HK-2 (cell line): ENCODE measurements at regions not wholly inside any gene's neighbourhood (a gene's known extent, or its start where the extent isn't known, plus 50 kb on each side); places are given as distances from the start of the nearest gene placed in this dataset.

Experiments
- DNase-seq: peaks from one replicate; pipeline ENCODE4 v3.0.0-alpha.2; 2018; ENCODE audit not compliant: unreplicated experiment

DNA sequence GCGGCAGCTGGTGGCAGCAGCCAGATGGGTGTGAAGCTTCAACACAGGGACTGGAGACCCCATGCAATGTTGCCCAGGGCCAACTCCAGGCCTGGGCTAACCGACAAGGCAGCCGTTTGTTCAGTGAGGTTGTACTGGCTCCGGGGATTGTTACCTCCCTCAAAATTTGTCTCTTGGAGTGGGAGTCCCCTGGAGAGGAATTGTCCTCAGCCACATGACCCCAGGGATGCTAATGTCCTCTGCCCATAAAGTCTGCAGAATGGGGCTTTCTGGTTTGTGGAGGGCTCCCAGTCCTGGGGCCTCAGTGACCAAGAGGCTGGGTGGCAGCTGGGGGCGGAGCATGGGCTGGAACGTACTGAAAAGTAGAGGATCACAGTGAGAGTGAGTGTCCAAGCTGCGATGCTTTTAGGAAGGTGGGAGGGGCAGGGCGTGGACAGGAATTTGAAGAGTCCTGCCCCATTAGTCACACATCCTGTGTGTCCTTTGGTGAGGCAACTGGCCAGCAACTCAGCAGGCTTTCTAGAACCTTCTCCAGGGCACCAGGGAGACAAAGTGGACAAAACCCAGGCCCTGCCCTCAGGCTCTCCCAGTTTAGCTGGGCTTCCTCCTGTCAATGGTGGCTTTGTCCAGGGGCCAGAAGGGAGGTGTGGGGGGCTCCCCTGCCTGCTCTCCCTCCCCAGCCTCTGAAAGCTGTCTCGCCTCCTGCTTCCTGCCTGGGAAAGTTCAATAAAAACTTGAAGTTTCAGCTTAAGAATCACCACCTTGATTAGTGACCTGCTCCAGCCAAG, 114.0 kb downstream of the NSG2 start:
- DNase-seq: no peak

DNA sequence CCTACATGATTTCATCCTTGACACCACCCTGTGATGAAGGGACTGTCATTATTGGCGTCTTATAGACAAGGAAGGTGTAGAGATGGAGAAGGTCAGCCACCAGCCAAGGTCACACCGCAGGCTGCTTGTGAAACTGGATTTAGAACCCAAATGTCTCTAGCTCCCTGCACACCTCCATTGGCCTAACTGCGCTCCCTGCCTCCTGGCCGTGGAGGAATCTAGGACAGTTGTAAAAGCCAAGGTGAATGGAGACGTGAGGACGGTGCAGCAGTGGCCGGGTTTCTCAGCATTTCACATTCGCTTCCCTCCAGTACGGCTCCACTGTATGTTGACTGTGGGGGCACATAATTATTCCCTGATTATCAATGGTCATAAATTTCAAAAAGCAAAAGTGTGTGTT, 119.9 kb downstream of the NSG2 start:
- no peak for DNase-seq

DNA sequence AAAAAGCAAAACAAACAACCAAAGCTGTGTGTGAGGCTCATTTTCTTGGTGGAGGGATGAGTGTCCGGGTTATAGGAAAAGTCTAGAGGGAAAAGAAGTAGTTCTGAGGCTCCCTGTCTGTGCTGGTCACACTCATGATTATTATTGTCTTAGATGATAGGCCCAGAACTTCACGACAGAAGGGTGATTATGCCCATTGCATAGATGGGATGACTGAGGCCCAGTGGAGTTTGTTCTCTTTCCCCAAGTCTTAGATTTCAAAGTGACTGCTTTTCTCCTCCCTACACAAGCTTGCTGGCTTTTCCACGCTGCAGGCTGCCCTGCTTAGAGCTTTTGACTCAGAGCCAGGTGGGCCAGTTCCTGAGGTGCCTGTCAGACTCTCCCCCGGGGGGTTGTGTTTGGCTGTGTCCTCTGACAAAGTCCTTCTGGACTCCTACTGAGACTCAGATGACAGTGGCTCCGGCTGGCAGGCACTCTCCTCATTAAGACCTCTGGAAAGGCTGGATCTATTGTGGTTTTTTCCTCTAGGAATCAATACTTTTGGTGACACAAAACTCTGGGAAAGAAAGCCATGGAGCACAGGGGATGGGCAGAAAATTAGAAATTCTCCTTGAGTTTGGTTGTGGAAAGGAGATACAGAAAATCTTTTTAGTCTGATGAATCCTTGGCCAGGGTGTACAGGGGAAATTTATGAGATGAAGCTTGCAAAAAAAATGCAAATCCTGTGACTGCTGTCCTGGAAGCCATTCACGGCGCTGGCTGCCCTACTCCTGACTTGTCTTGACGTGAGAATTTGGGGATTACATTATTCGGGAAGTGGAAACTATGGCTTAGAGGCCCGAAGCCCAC, 120.9 kb downstream of the NSG2 start:
- DNase-seq: no peak

DNA sequence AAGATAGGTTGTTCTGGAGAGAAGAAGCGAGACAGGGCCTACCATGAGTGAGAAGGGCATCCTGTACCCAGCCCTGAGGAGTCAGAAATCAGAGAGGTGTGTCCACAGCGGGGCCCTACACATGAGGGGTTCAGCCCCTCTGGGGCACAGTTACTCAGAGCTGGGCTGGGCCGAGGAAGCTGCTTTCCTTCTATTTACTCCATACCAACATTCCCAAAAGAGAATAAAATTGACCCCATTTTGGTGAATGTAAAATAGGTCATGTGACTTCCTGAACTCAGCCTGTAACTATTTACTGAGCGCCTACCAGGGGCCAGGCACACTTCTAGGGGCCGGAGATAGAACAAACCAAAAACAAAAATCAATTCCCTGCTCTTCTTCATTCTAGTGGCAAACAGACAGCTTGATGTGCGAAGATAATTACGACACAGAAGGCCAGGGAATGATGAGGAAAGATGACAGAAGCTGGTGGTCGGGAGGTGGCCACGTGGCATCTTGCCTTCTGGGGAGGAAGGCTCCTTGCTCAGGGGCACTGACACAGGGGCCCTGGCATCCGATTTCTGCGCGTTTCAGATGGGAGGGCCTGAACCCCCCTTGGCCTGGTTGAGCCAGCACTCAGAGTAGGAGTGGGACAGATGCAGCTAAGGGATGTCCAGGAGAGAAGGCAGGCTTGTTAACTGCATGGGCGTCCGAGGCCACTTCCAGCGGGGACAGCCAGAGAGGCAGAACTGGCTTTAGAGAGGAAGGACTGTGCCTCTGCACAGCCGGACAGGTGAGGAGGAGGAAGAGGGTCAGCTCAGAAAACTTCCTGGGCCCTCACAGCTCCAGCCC, 121.8 kb downstream of the NSG2 start:
- DNase-seq: no peak

DNA sequence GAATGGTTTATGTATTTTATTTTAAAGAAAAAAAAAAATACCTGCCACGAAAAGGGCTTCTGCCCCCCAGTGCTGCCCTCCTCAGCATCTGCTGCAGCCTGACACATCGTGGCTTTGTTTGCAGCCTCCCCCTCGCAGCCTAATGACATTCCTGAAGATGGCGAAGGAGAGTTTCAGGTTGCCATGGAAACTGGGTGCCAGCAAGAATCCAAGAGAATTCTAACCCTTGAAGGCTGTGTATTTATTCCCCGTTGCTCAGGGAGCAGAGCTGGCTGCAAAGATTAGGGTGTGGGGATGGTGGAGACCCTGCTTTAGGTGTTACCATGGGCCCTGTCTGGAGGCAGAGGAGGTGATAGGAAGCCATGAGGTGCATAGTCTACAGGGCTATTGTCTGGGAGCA, 126.6 kb downstream of the NSG2 start:
- DNase-seq: no peak

DNA sequence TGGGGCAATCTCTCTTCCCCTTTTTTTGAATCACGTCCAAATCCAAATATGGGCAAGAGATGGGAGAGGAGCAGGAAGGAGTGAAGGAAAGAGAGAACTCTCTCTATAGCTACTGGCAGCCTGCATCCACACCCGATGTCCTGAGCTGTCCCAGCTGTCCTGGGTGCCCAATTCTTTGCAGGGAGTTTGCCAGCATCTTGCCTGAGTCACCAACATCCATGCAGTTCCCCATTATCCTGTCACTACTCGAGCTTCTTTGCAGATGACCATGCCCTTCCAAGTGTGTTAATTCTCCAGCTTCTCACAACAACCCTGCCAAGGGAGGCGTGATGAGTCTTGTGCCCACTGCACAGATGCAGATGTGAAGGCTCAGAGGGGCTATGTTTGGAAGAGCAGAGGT, 127.1 kb downstream of the NSG2 start:
- no peak for DNase-seq

DNA sequence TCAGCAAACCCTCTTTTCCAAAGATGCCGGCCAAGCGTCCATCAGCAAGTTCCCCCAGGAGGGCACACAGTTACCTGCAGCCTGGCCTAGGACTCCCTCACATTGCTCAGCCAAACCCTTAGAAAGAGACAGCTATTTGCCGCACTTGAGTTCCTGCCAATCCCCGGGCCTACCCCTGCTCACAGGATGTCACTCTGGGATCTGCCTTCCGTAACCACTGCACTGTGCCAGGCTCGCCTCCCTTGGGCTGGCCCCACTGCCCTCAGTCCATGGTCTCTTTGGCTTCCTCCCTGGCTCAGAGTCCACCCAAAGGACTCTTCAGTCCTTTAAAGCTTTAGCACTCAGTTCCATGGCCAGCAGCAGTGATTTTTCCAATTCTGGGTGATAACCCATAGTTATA, 128.3 kb downstream of the NSG2 start:
- no peak for DNase-seq

DNA sequence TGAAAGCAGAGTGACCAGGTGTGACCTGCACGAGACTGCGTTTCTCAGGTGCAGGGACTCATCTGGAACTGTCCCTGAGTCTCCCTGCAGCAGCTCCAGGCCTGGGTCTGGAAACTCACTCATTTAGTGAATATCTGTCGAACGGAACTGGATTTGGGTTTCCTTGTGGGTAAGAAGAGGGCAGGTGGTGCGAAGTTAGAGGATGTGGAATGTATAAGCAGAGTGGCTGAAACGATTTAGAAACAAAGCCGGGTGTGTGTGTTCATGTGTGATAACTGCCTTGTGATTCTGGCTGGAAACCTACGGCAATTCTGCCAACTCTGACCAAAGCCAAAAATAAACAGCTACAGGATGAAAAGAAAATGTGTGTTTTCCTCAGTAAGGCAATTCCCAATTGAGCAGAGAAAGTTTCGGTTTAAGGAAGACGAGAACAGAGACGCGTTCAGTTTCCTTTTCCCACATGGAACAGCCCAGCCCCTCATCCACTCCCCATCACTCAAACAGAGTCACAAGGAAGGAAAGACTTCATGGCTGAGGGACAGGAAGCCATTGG, 130.3 kb downstream of the NSG2 start:
- DNase-seq: no peak

DNA sequence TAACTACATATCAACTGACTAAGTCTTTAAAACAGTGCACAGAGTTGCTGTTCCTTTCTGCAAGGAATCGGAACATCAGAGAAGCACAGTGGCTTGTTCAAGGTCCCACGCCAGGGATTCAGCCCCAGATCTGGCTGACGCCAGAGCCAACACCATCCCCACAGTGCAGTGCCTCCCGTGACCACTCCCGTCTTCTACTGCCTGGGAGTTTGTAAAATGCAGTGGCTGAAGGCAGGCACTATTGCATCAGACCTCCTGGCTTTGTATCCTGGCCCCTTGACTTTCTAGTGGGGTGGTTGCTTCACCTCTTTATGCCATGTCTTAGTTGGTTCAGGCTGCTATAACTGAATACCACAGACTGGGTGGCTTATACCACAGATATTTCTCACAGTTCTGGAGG, 131.0 kb downstream of the NSG2 start:
- no peak for DNase-seq

DNA sequence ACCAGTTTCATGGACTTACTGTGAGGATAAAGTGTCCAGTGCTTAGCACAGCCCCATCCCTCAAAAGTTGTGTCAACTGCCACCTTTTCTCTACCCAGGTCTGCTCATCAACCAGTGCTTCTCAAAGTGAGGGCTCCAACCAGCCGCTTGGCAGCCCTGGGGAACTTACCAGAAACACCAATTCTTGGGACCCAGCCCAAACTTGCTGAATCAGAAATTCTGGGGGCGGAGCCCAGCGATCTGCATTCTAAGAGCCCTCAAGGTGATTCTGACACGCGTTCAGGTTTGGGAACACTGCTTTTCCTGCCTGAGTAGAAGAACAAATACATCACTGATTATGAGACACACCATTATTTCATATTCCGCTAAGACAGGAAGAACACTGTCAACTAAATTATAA, 132.0 kb downstream of the NSG2 start:
- no peak for DNase-seq

DNA sequence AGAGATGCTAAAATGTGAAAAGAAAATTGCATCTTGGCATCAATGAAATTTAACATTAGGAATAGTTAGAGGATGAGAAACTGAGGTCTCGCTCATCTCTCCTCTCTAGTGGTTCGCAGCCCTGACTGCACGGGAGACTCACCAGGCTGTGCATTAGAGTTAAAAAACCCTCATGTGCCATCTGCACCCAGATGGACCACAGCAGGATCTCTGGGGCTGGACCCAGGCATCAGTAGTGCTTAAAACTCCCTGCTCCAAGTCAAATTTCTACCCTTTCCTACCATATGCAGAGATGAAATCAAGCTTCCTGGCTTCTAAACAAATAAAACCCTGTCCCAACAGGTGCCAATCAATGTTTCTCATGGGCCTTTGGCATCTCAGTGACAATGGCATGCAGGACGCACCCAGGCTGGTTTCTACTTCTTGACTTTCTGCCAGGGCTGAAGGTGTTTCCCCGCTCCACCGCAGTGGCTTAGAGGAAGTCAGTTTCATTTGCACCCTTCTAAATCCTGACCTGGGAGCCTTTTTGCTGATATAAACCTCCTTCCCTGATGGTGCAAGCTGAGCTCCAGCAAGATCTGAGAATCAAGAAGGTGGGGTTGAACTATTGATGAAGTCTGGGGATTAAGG, 132.6 kb downstream of the NSG2 start:
- no peak for DNase-seq

DNA sequence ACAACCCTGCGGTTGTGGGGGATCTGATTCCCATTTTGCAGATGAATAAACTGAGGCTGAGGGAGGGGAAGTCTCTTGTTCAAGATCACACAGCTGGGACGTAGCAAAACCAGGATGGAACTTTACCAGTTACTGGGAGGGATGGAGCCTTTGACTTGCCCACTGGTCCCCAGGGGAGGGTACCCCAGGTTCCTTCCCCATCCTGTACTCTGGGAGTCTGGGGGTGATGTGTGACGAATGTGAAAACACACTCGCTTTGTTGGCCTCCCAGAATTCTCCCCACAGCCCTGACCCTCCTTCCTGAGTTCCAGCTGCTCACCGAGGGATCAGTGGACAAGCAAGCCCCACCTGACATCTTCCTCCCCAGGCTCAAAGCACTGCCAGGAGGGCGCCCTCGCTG, 135.1 kb downstream of the NSG2 start:
- DNase-seq: no peak

DNA sequence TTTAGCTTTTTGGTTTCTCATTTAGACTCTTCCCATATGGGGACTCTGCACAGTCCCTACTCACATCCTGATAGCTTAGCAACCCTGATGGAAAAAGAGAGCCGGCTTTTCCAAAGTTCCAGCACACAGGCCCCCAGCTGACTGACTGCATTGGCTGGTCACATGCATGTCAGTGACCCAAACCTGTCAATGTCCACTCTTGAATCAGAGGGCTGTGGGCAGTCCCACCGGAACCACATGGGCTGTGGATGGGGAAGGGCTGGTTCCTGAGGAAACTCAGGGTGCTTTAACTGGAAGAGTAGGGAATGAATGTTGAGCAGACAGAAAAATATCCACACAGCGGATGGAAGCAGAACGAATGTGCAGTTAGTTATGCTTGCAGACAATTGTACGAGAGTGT, 136.6 kb downstream of the NSG2 start:
- no peak for DNase-seq

DNA sequence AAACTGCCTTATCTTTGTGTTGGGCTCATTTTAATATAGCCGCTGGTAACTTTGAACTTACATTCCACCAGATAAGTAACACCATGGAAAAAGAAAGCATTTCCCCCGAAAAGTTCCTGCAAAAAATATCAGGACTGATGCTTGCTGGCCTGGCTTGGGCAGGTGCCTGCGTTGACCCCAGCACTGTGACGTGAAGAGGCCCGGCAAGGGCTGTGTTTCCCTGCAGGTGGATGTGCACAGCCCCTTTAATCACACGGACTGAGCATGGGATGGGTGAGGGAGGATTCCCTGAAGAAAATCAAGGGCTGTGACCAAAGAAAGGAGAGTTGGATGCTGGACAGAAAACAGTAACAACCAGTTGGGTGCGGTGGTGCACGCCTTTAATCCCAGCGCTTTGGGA, 138.2 kb downstream of the NSG2 start:
- no peak for DNase-seq

DNA sequence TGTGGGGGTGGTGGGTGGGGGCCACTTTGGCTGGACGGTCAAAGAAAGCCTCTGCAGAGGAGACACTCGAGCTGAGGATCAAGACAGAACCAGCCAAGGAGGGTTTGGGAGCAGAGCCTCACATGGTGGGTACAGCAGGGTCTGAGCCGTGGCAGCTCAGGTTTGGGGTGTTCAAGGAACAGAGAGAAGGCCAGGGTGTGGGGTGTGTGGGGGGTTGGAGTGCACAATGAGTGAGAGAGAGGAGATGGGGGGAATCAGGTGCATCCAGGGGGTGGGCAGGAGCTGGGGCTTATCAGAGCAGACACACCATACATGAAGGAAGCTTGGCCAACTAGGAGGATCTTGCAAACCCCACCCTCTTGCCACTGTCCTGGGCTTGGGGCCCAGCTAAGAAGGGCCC, 140.0 kb downstream of the NSG2 start:
- no peak for DNase-seq

DNA sequence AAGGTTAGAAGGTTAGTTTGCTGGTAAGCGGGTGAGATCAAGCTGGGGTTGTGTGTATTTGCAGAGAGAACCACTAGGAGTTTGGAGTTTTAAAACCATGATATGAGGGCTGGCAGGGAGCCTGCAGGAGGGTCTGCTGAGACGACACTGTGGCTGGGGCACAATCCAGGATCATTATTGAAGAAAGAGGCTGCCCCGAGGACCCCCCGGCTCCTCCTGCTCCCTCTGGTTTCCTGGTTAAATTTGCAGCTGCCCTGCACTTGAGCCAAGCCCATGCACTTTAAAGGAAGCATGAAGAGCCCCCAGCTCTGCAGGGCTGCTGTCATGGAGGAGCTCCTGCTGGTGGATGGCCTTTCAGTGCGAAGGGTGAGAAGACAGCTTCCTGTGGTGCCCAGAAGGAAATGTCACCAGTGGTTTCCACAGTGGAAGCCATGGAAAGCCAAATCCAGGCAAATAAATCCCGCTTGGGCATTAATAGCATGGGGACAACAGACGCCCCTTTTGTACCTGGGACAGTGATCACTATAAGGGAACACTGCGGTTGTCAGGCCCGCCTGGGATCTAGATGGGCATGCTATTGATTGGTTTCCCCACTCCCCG, 140.7 kb downstream of the NSG2 start:
- no peak for DNase-seq

DNA sequence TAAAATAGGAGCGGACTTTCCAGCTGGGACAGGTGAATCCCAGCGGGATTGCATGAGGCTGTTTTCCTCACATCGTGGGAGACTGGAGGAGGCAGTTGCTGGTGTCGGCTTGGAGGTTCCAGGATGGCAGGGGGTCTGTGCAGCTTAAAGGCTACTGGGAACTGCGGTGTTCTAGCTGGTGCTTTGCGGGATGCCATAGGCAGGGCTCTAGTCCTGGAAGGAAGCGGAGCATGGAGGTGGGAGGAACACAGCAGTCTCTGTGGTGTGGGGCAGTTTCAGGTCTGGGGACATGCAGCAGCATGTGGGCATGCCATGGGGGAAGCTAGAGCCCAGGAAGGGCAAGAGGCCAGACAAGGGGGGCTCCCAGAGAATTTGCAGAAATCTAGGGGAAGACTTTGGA, 141.5 kb downstream of the NSG2 start:
- no peak for DNase-seq

DNA sequence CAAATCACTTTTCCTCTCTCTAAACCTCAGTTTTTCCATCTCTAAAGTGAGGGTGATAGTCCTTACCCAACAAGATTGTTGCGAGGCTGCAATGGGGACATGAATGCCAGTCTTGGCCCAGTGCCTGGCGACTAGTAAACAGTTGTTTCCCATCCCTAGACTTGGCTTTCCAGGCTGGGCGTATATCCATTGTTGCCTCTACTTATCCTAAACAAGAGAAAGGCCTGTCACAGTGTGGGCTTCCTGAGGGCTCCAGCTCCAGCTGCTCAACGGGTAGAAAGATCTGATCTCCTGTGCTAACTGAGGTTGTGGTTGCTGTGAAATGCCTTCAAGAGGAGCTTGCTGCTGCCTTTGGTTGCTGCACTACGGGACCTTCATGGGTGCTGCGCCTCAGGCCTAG, 142.0 kb downstream of the NSG2 start:
- DNase-seq: no peak

DNA sequence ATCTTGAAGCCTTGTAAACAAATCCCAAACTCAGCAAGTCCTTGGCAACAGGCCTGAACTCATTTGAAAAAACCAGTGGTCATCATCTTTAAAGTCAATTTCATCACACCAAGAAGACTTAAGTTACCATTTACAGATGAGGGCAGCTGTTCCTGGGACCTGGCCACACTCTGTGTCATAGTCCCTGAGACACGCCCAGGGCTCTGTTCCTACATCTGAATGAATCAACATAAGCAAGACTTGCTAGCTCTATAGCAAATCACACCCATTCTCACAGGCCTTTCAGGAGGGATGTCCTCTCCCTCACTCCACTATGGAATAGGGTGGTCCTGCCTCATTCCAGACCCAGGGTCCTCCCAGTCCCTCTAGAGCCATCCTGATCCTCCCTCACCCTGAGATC, 142.8 kb downstream of the NSG2 start:
- DNase-seq: no peak

DNA sequence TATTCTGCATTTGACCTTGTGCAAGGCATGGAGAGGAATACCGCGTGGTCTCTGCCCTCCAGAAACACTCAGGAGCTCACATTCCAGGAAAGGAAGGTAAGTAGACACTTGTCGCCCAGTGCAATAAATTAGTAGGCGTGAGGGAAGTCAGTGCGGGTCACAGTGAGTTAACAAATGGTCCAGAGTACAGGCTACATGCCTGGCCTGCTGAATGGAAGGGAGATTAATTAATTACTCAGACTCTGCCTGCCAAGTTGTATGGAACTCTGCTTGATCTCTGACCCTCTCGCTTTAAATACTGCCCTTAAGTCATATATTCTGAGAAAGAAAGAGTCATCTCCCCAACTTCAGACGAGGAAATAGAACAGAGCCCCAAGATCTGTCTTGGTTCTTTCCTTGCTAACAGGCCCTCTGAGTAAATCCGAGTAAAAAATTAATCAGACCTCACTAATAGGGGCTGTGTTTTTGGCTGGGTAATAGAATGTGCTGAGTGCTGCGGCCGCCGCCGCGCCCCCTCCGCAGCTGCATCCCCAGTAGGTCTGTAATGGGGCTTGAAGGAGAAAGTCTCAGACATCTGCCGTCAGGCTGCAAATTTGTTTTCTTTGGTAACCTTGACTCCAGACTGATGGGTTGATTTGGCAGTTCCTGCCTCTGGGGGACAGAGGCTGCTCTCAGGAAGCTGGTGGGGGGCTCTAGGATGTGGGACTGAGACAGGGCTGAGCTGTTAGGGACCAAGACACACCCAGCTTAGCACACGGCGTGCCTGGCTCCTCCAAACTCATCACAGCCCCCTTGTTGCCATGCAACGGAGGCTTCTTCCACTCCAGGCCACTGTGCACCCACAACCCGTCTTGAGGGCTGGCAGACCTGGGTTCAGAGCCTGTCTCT, 144.4 kb downstream of the NSG2 start:
- no peak for DNase-seq
